Breast epithelium (tissue), 4 donors: ENCODE measurements at regions not wholly inside any gene's neighbourhood (a gene's known extent, or its start where the extent isn't known, plus 50 kb on each side); places are given as distances from the start of the nearest gene placed in this dataset.

Experiments used
- DNase-seq, 2 donors: peaks; one replicate each; pipeline ENCODE4 v3.0.0-alpha.2; 2019; ENCODE audit warnings: low spot score in 2 of 2
- H3K27ac ChIP-seq, 2 donors: fragments of 200-600 bp; sonication (generic) in 1 of 2; one replicate each; pipeline ENCODE4 v1.5.1; 2016 to 2019; ENCODE audit warnings: mild to moderate bottlenecking in 1 of 2
- H3K27me3 ChIP-seq, 2 donors: fragments of 200-600 bp; sonication (generic) in 1 of 2; one replicate each; pipeline versions ENCODE4 v1.5.1 to v1.6.0; 2017 to 2019; ENCODE audit warnings: control low read depth in 1 of 2, mild to moderate bottlenecking in 1 of 2
- H3K36me3 ChIP-seq: fragments of 200-600 bp; one replicate; pipeline ENCODE4 v1.5.1; 2019
- H3K4me1 ChIP-seq, 2 donors: fragments of 200-600 bp; sonication (generic); one replicate each; pipeline ENCODE4 v1.5.1; 2016 to 2019; ENCODE audit warnings: control low read depth in 1 of 2
- H3K4me3 ChIP-seq, 3 donors: fragments of 200-600 bp; sonication (generic); 1 replicate in 2 of 3; 2 replicates in 1 of 3; pipeline ENCODE4 v1.5.1; 2016 to 2019; ENCODE audit warnings: mild to moderate bottlenecking in 3 of 3, moderate library complexity in 2 of 3
- H3K9me3 ChIP-seq, 2 donors: fragments of 200-600 bp; sonication (generic) in 1 of 2; one replicate each; pipeline ENCODE4 v1.5.1; 2016 to 2019; ENCODE audit warnings: control low read depth in 1 of 2
- POLR2A ChIP-seq: fragments of 450-650 bp; IDR thresholded peaks from one replicate; pipeline ENCODE4 v1.6.1; 2016; ENCODE audit warnings: antibody characterized with exemption, mild to moderate bottlenecking, moderate library complexity
- POLR2AphosphoS5 ChIP-seq, 3 donors: sonication (generic); formaldehyde crosslinking; IDR thresholded peaks; one replicate each; pipeline ENCODE4 v1.6.1; 2017; ENCODE audit warnings: antibody characterized with exemption in 3 of 3
- intact Hi-C: fragments of 100-400 bp; cut with DNase I; formaldehyde crosslinking; loops from one replicate; pipeline ENCODE4 v1.15.1; 2023; ENCODE audit warnings: low total_unique reads
- TF ChIP-seq, protein P1 (sequence below), 3 donors: fragments of 450-650 bp; IDR thresholded peaks; one replicate each; pipeline ENCODE4 v1.5.1; 2016 to 2017; ENCODE audit warnings: antibody characterized with exemption in 3 of 3, mild to moderate bottlenecking in 3 of 3, moderate library complexity in 3 of 3

DNA sequence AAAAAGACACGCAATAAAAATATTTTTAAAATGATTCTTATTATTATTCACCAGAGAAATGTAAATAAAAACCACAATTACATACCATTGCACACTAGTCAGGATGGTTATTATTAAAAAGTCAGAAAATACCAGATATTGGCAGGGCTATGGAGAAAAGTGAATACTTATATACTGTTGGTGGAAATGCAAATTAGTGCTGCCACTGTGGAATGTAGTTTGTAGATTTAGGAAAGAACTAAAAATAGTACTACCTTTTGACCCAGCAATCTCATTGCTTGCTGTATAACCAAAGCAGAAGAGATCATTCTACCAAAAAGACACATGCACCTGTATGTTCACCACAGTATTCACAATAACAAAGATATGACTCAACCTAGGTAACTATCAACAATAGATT lies 1237.3 kb upstream of the FAM98A start:
- DNase-seq = no peak
- Histone ChIP-seq H3K9me3 (peaks cover 0 to 12% of the 10 kb centered on the region in 2 donors), H3K27ac (no peak overlapping the region), H3K4me3 (no peak overlapping the region), H3K4me1 (no peaks in the 10 kb centered on the region), H3K36me3 (no peaks in the 10 kb centered on the region), H3K27me3 (no peaks in the 10 kb centered on the region)
- TF ChIP-seq POLR2AphosphoS5 (IDR thresholded peaks at IDR 0.05) = no peak
- intact Hi-C loops = no loop called here

GRCh38 chr2:34831096-34831495 lies 1232.0 kb upstream of the FAM98A start:
- no peaks in the 10 kb centered on the region for H3K4me1 ChIP-seq
- no peaks in the 10 kb centered on the region for H3K36me3 ChIP-seq
- H3K9me3 ChIP-seq = no peaks in the 10 kb centered on the region
- TF ChIP-seq, protein P1, sequence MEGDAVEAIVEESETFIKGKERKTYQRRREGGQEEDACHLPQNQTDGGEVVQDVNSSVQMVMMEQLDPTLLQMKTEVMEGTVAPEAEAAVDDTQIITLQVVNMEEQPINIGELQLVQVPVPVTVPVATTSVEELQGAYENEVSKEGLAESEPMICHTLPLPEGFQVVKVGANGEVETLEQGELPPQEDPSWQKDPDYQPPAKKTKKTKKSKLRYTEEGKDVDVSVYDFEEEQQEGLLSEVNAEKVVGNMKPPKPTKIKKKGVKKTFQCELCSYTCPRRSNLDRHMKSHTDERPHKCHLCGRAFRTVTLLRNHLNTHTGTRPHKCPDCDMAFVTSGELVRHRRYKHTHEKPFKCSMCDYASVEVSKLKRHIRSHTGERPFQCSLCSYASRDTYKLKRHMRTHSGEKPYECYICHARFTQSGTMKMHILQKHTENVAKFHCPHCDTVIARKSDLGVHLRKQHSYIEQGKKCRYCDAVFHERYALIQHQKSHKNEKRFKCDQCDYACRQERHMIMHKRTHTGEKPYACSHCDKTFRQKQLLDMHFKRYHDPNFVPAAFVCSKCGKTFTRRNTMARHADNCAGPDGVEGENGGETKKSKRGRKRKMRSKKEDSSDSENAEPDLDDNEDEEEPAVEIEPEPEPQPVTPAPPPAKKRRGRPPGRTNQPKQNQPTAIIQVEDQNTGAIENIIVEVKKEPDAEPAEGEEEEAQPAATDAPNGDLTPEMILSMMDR (IDR thresholded peaks at IDR 0.05) = no peak
- TF ChIP-seq POLR2AphosphoS5 (IDR thresholded peaks at IDR 0.05) = no peak
- no peak for TF ChIP-seq POLR2A
- no peak overlapping the region for H3K27ac ChIP-seq
- no peak for DNase-seq
- intact Hi-C loops = no loop called here
- H3K4me3 ChIP-seq = no peak overlapping the region
- H3K27me3 ChIP-seq = no peaks in the 10 kb centered on the region

GRCh38 chr2:34828481-34828880 lies 1229.4 kb upstream of the FAM98A start:
- Histone ChIP-seq H3K9me3 (no peaks in the 10 kb centered on the region), H3K36me3 (no peaks in the 10 kb centered on the region), H3K27me3 (no peaks in the 10 kb centered on the region), H3K27ac (no peak overlapping the region), H3K4me1 (no peaks in the 10 kb centered on the region), H3K4me3 (no peak overlapping the region)
- TF ChIP-seq POLR2A = no peak
- no peak for TF ChIP-seq POLR2AphosphoS5 (IDR thresholded peaks at IDR 0.05)
- TF ChIP-seq, protein P1 (IDR thresholded peaks at IDR 0.05) = no peak
- DNase-seq = no peak
- intact Hi-C loops = loop anchor here (10.0 kb wide), 1 partner anchor 1686 kb away; no protein-coding TSS in a partner anchor

DNA sequence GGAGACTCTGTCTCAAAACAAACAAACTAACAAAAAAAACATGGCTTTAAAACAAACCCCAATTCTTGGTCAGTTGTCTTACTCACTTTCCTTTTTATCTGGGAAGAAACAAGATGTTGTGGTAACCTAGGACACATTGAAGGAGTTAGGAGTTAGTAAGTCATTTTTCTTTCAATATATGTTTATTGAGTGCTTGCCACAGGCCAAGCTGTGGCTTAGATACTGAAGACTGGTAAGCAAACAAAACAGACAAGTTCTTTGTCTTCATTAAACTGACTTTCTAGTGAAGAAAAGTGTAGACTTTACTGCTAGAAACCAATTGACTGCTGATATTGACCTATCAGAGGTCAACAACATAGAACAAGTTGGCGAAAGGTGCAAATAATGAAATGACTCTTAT lies 1228.3 kb upstream of the FAM98A start:
- DNase-seq = no peak
- Histone ChIP-seq H3K4me1 (no peaks in the 10 kb centered on the region), H3K36me3 (no peaks in the 10 kb centered on the region), H3K27me3 (no peaks in the 10 kb centered on the region), H3K27ac (no peak overlapping the region), H3K9me3 (no peaks in the 10 kb centered on the region), H3K4me3 (no peak overlapping the region)
- TF ChIP-seq POLR2A (no peak), POLR2AphosphoS5 (IDR thresholded peaks at IDR 0.05) (no peak)
- TF ChIP-seq, protein P1 (IDR thresholded peaks at IDR 0.05) = no peak
- intact Hi-C loops = loop anchor here (10.0 kb wide), 1 partner anchor 1687 kb away; no protein-coding TSS in a partner anchor

DNA sequence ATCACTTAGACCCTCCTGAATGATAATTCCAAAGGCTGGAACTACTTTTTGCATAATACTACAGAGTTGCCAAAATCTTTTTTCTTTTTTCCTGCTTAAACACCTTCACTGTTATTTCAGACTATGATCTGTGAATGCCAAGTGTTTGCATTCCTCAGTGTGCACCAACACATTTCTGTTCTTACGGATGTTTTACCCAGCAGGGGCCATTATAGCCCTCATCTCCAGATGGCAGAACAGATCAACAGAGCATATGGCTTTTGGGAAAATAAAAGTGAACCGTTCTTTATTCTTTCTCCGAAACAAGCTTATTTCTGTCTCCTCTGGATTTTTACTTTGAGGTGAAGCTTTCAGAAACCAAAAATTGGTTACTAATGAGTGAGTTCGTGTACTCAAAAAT lies 1226.6 kb upstream of the FAM98A start:
- DNase-seq = no peak
- Histone ChIP-seq H3K27ac (no peak overlapping the region), H3K27me3 (no peaks in the 10 kb centered on the region), H3K36me3 (no peaks in the 10 kb centered on the region), H3K4me3 (no peak overlapping the region), H3K4me1 (no peaks in the 10 kb centered on the region), H3K9me3 (no peaks in the 10 kb centered on the region)
- intact Hi-C loops = loop anchor here (10.0 kb wide), 1 partner anchor 1689 kb away; no protein-coding TSS in a partner anchor
- TF ChIP-seq POLR2A (no peak), POLR2AphosphoS5 (IDR thresholded peaks at IDR 0.05) (no peak)
- TF ChIP-seq, protein P1 (IDR thresholded peaks at IDR 0.05) = no peak

DNA sequence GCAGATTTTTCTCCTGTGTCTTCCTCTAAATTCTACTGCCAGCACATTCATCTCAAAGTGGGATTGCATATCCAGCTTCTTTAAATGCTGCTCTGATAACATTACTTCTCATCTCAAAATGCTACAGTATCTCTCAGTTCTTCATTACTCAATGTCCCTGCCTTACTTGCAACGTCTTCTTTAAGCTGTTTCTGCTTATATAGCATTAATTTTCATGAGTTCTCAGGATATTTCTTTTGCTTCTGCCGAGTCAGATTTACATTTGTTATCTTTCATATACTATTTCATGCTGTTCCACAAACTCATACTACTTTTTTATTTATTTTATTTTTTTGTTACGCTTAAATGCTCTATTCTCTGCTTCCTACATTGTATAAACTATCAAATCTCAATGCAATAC lies 1223.5 kb upstream of the FAM98A start:
- TF ChIP-seq, protein P1 (IDR thresholded peaks at IDR 0.05) = no peak
- TF ChIP-seq POLR2AphosphoS5 (IDR thresholded peaks at IDR 0.05) (no peak), POLR2A (no peak)

More for the DNA sequence above, 1223.5 kb upstream of the FAM98A start:
- Histone ChIP-seq H3K4me3 (no peak overlapping the region), H3K4me1 (no peaks in the 10 kb centered on the region), H3K36me3 (no peaks in the 10 kb centered on the region), H3K27ac (no peak overlapping the region), H3K9me3 (no peaks in the 10 kb centered on the region), H3K27me3 (no peaks in the 10 kb centered on the region)
- intact Hi-C loops = loop anchor here (10.0 kb wide), 1 partner anchor 1692 kb away; no protein-coding TSS in a partner anchor
- DNase-seq = no peak
